Posterior vena cava (tissue), 2 donors: ENCODE measurements at regions not wholly inside any gene's neighbourhood (a gene's known extent, or its start where the extent isn't known, plus 50 kb on each side); places are given as distances from the start of the nearest gene placed in this dataset.
"Not testable (repeated sequence)": the region's sequence is repeated elsewhere in the genome, so short reads cannot be mapped to it uniquely, and the experiment has no call there.

ENCODE experiments used
- DNase-seq: peaks from one replicate; pipeline ENCODE4 v3.0.0-alpha.2; 2020; ENCODE audit warnings: low spot score
- intact Hi-C, 2 donors: fragments of 100-400 bp; cut with DNase I; formaldehyde crosslinking; loops; one replicate each; pipeline versions ENCODE4 v1.14.1 to v1.14.2; 2022 to 2023
- donor health status: DM: yes; HTN: yes; CAD: no.
- donor health status: DM: yes; HTN: yes; CAD: no.

GRCh38 chr15:62269504-62269903 is 104.4 kb upstream of the C2CD4B start:
- DNase-seq = no peak
- intact Hi-C loops = no loop called here

DNA sequence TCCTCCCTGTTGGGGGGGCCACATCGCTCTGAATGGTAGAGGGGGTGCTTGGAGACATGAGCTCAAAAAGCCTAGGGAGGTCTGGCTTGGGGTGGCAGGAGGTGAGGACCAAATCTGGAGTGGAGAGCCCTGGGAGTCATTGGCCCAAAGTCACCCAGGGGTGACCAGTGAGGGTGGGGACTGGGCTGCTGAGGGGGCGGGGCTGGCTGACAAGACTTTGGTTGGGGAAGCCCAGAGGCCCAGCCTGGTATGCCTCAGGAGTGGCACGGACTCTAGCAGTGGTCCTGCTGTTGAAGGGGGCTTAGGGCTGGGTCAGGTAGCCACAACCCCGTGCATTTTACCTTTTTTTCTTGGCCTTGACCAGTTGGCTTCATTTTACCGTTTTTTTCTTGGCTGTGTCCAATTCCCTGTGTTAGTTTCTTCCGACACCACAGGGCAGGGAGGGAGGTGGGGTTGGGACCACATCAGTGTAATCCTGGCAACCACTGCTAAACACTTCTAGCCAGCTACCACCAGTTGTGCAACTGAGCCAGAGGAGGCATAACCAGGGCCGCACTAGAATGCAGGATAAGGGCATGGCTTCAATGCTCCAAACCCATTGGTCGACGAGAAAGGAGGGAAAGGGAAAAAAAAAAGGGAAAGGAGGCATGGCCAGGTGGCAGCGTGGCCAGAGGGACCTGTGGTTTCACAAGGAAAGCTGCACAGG is 105.3 kb upstream of the C2CD4B start:
- no peak for DNase-seq

GRCh38 chr15:62272290-62272689 is 107.2 kb upstream of the C2CD4B start:
- intact Hi-C loops = no loop called here
- no peak for DNase-seq

More for the DNA sequence above, 105.3 kb upstream of the C2CD4B start:
- intact Hi-C loops = no loop called here

- intact Hi-C loops = no loop called here
- DNase-seq = no peak
Observed at GRCh38 chr15:62275831-62276230, 110.7 kb upstream of the C2CD4B start.

- intact Hi-C loops = no loop called here
- DNase-seq = no peak
Observed at GRCh38 chr15:62277816-62278394, 112.8 kb upstream of the C2CD4B start.

DNA sequence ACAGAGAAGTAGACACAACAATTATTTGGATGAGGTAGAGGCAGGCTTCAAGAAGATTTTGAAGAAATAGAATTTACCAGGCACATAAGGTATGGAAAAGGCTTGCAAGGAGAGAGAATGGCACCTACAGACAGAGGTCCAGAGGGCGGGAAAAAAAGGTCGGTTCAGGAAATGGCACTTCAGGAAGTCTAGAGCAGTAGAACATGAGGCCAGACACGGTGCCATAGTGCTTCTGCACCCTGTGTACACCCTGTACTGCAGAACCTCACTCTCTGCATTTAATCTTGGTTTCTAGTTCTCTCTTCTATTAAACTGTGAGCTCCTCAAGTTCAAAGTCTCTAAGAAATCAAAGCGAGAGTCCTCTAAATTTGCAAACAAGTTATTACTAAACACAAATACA is 113.4 kb upstream of the C2CD4B start:
- DNase-seq = no peak
- intact Hi-C loops = no loop called here

GRCh38 chr15:62279041-62279440 is 114.0 kb upstream of the C2CD4B start:
- intact Hi-C loops = no loop called here
- DNase-seq = no peak

DNA sequence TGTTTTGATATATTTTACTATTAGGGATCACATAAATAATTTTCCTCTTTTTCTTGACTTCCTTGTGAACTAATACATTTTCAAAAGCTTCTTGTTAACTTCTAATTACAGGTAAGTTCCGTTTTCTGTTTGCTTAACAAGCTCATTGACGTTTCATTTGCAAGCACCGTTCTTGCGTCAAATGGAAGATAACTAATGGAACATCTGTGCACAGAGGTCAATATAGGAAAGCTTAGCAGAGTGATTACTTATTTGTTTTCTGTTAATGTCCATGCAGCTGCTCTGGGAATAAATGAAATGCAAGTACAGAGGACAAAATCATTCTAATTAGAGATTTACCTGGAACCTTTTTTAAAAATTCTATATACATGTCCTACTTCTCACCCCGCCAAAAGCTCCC is 115.5 kb upstream of the C2CD4B start:
- DNase-seq = no peak
- intact Hi-C loops = no loop called here

- intact Hi-C loops, DNase-seq: not testable (repeated sequence)
Observed at GRCh38 chr15:62281801-62282200, 116.7 kb upstream of the C2CD4B start.

GRCh38 chr15:62287066-62287857 is 122.2 kb upstream of the C2CD4B start:
- no peak for DNase-seq
- intact Hi-C loops = no loop called here

DNA sequence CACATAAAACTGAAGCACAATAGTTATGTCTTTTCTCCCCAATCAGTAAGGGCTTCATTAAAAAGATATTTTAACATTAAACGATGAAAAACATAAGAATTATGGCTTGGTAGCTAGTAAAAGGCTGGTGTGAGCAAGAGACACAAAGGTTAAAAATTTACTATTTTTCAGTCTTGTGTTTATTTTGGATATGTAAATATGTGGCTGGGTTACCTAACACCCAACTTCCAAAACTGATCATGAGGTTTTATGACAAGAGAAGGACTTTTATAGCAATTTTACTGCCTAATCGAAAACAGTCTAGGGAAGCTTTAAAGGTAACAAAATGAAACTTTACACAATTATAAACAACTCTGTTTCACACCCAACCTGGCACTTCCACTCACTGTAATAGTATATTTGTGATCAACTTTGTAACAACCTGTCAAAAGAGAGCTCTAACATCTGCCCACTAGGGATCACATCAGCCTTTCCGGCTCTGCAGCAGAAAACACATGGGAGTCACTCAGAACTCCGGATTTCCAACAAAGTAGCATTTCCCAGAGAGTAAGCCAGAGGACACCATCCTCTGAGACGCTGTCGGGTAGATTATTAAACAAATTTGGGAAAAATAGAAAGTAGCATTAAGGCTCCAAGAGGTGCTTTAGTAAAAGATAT is 123.4 kb upstream of the C2CD4B start:
- DNase-seq = no peak
- intact Hi-C loops = no loop called here

GRCh38 chr15:62291262-62291661 is 126.2 kb upstream of the C2CD4B start:
- no peak for DNase-seq
- intact Hi-C loops = no loop called here

- intact Hi-C loops = no loop called here
- no peak for DNase-seq
Observed at GRCh38 chr15:62296756-62297507, 131.8 kb upstream of the C2CD4B start.

DNA sequence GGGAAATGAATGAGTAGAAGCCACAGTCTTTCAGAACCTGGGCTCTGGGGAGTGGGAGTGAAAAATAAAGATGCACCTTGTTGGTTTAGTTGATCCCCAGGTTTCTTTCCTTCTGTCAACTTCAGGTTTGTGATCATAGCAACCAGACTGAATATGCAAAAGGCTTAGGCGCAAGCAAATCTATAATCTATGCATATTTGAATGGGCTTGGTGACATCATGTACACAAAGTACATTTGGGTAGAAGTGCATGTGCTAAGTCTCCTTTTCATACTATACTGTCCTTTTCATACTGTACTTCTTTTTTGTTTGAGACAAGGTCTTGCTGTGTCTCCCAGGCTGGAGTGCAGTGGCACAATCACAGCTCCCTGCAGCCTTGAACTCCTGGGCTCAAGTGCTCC is 132.4 kb upstream of the C2CD4B start:
- no peak for DNase-seq
- intact Hi-C loops = no loop called here

DNA sequence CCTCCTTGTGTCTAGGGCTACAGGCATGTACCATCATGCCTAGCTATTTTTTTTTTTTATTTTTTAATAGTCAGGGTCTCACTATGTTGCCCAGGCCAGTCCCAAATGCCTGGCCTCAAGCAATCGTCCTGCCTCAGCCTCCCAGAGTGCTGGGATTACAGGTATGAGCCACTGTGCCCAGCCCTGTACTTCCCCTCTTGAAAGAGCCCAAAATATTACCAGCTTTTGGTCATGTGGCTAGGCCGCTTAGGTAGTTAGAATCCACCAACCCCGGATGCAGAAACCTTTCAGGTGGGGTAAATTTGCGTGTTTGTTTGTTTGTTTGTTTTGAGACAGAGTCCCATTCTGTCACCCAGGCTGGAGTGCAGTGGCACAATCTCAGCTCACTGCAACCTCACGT is 132.8 kb upstream of the C2CD4B start:
- intact Hi-C loops = no loop called here
- no peak for DNase-seq

- DNase-seq = no peak
- intact Hi-C loops = no loop called here
Observed at GRCh38 chr15:62298811-62299210, 133.7 kb upstream of the C2CD4B start.

GRCh38 chr15:62299541-62299940 is 134.5 kb upstream of the C2CD4B start:
- intact Hi-C loops = no loop called here
- no peak for DNase-seq

DNA sequence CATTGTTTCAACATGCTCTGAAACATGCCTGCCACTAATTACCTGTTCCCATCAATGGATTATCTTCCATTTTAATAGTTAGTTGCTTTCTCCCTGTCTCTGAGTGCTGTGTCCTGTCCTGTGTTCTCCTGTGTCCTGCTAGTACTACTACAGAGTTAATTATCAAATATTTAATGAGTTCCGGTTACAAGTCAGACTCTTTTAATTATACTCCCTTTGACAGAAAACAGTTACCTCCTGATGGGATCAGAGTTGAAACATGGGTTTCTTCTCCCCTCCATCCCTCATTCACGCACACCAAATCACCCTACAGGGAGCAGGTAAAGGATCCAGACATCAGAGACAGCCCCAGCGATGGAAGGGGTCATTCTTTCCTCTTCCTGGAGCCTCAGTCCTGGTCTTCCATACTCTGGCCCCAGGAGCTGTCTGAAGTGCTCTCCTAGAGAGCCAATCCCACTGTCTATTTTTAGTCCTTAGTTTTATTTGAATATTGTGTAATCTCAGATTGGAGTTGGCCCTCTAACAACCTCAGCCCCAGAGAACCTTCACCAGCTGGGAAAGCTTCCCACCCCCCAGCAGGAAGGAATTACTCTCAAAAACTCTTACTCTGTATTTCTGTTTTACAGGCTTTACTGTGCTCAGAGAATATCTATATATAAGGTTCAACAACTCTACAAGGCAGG is 137.0 kb upstream of the C2CD4B start:
- intact Hi-C loops = no loop called here
- no peak for DNase-seq
